Renal cortical epithelial cell (primary cell): ENCODE measurements at regions not wholly inside any gene's neighbourhood (a gene's known extent, or its start where the extent isn't known, plus 50 kb on each side); places are given as distances from the start of the nearest gene placed in this dataset.

Source experiments
- DNase-seq: peaks from one replicate; pipeline ENCODE4 v3.0.0-alpha.2; 2011; ENCODE audit warnings: low read depth

DNA sequence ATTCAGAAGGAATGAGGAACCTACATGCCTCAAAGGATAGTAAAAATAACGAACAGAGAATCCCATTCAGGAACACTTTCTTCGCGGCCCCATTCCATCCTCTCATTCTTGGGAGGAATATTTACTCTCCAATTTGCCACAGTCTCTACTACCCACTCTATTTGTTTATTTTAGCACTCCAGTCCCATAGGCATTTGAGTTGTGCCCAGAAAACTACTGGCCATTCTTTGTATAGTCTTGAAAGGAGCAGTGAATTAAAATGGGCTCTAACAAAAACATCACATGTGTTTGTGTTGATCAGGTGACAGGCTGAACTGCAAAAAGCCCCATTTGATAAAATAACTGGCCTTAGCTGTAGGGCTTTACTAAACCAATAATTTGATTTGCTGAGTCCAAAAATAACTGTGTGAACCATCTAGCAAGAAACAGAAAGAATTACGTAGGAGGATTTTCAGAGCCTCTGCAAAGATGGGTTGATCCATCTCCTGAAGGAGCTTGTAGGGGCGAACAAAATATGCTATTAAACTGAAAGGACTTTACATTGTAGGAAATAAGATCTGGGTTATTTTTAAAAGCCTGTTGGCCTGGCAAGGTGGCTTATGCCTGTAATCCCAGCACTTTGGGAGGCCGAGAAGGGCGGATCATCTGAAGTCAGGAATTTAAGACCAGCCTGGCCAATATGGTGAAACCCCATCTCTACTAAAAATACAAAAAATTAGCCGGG lies 142.3 kb upstream of the CPNE8 start:
- DNase-seq, result no peak

DNA sequence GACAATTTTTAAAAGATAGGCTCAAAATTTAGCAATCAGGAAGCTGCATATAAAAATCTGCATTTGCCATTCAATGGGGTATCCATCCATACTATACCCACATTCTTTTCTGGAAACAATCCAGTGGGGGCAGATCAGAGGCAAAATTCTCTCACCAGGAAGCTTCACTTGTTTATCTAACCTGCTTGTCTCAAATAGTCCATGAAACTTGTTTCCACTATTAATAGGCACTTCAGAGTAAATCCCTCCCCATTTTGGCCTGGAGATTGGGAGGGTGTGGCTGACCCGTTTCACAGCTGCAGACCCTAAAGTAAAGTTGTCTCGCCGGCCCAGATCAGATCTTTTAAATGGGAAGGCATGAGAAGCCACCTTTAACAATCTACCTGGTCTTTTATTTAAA lies 139.4 kb upstream of the CPNE8 start:
- no peak for DNase-seq

DNA sequence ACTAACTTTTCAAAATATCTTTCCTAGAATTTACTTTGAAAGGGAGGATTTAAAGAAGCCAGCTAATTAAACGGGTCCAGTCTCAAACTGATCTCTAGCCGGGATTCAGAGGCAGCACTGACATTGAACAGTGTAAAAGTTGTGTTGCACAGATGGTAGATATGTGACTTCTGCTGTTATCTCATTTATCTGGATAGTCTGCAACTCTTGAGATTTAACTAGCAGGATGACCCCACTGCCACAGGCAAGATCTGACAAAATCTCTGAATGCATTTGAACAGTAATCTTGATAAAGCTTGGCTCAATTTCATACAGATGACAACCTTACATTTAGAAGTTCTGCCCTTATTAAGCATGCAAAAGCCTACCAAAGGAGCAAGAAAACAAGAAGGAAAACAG lies 138.0 kb upstream of the CPNE8 start:
- DNase-seq, result no peak

DNA sequence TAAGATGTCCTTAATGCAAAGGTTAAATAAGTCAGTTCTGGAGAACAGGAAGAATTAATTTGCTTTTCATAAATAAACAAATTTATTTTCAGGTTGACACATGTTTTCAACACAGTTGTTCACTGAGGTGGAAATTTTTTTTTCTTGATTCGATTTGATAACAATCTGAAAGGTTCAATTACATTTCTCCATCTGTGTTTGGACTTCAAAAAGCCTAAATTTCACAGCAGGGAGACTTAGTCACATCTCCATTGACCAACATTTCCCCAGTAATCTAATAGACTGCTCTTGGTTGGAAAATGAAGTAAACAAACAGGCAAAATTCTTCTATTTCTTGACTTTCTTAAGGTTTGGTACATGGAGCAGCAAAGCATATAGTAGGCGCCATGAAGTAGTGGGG lies 134.9 kb upstream of the CPNE8 start:
- no peak for DNase-seq

- no peak for DNase-seq
Measured at GRCh38 chr12:39037115-39037514, 131.7 kb upstream of the CPNE8 start.

DNA sequence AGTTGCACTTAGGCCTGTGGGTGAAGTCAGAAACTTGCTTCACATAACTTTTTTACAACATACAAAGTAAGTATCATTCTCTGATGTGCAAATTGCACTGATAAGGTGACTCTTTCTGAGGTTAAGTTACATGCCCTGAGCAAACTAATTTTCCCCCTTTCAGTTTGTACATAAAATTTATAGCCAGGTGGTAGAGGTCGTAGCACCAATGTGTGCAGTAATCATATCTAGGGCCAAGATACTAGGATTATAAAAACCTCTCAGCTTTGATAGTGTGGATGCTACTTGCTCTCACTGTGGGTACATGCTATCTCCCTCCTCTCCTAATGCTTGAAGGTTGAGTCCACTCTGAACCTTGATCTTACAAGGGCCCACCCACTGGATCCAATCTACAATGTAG lies 130.7 kb upstream of the CPNE8 start:
- no peak for DNase-seq

GRCh38 chr12:39033782-39034181 lies 128.4 kb upstream of the CPNE8 start:
- no peak for DNase-seq

DNA sequence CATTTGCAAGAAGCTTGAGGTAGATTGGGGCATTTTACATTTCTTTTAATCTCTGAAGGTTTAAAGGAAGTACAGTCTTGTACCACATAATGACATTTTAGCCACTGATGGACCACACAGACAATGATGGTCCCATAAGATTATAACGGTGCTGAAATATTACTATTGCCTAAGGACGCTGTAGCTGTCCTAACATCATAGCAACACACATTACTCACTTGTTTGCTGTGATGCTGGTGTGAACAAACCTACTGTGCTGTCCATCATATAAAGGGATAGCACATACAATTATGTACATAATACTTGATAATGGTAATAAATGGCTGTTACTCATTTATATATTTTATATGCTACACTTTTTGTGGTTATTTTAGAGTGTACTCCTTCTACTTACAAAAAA lies 127.1 kb upstream of the CPNE8 start:
- DNase-seq, result no peak

DNA sequence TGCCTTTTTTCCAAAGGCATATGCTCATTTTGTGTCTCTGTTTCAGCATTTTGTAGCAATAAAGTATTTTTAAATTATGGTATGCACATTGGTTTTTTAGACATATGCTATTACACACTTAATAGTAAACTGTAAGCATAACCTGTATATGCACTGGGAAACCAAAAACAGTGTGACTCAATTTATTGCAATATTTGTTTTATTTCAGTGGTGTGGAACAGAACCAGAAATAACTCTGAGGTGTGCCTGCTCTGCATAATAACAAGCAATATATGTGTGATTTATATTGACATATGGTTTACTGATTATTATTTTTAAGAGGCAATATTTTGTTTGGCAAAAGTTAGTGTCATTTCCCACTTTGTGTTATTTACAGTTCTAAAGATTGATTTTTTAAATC lies 126.6 kb upstream of the CPNE8 start:
- no peak for DNase-seq

DNA sequence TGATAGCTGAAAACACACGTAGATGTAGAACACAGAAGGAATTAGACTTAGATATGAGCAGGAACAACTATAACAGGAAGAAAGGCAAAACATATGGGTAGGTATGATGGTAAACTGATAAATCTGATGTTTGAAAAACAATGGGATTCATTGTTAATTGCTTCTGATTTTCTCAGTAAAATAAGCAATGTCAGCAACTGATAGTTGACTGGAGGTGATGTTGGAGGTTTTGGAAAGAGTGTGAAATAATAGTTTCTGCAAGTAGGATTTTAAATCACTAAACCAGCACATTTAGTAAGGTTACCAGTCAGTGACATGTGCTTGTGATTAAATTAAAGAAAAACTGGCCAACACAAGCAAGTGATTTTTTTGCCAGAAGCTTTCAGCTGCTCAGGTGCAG lies 123.0 kb upstream of the CPNE8 start:
- no peak for DNase-seq

DNA sequence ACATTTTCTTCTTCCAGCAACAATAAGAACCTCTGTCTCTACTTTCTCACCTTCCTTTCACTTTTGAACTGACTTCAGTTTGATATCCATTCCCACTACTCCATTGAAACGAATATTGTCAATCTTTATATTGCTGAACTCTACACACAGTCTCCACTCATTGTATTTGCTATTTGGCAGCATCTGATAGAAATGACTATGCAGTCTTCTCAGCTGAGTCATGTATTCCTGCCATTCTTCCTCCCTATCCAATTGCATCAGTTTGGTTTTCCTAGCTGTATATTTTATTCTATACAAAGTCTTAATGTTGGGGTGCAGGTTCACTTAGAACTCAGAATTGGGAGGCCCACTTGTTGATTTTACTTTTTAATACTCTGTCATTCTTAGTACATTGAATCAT lies 107.5 kb upstream of the CPNE8 start:
- DNase-seq, result peak; percentile 61

DNA sequence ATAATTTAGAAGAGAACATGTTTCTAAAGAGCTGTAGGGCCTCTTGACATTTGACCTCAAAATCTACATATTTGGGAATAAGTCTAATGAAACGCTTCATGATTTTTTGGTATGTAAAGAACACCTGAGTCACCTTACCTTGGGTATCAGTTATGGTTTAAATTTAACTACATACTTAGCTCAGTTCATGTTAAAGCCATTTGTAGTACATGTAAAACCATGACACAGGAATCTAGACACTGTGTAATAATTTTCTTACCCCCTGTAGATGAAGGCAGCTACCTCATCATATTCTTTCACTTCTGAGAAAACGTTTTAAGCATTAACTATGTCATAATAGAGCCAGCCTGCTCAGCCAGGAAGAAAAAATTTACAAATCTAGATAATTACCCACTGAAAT lies 105.8 kb upstream of the CPNE8 start:
- DNase-seq, result peak; percentile 69

- DNase-seq, result peak; percentile 41
Measured at GRCh38 chr12:39010406-39010805, 105.0 kb upstream of the CPNE8 start.

DNA sequence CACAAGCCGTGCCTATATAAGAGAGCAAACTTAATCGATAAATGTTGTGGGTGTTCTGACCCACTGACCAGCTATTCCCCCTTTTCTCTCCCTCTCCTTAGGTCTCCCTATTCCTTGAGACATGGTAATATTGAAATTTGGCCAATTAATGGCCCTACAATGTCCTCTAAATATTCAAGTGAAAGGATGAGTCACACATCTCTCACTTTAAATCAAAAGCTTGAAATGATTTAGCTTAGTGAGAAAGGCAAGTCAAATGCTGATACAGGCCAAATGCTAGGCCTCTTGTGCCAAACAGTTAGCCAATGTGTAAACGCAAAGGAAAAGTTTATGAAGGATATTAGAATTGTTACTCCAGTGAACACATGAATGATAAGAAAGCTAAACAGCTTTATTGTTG lies 102.2 kb upstream of the CPNE8 start:
- peak; percentile 42 for DNase-seq

DNA sequence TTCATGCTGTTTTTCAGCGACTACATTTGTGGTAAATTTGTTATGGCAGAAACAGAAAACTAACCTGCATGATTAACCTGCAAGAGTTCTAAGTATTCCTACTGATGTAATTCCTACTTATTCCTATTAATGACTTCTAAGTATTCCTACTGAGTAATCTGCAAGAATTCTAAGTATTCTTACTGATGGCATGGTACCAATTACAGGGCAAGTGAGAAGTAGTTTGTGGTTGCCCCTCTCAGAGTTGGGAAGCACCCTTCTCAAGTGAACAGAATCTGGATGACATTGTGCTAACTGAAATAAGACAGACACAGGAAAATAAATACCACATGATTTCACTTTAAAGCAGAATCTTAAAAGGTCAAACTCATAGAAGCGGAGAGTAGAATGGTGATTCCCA lies 100.9 kb upstream of the CPNE8 start:
- peak; percentile 95 for DNase-seq

DNA sequence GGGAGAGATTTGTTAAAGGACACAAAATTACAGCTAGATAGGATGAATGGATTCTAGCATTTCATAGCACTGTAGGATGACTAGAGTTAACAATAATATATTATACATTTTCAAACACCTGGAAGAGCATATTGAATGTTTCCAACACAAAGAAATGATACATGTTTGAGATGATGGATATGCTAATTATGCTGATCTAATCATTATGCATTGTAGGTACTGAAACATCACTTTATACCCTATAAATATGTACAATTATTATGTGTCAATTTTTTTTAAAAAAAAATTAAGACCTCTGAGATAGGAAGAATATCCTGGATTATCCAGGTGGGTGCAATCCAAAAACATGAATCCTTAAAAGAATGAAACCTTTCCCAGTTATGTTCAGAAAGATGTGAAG lies 100.3 kb upstream of the CPNE8 start:
- DNase-seq, result no peak

DNA sequence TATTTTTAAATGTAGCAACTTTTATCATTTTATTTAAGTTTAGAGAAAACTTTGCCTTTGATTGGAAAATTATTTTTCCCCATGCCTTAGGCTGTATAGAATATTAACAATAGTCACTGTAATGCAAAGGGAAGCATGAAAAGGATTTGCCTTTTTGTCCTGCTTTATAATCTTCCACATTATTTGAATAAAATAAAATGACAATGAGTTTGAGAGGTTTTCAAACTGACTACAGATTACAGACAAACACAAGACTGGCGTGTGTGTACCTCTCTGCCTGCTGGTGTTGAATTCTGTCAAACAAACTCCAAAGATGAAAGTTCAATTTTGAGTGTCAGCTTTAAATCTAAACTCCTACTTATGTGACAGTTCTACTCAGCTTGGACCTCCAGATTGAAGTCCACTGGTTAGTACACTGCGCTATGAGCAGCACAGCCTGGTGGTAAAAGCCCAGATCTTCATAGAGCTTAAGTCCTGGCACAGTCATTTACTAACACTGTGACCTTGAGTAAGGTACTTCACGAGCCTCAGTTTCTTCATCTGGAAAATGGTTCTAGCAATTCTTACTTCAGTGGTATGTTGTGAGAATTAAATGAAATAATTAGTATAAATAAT lies 98.3 kb upstream of the CPNE8 start:
- DNase-seq, result no peak

DNA sequence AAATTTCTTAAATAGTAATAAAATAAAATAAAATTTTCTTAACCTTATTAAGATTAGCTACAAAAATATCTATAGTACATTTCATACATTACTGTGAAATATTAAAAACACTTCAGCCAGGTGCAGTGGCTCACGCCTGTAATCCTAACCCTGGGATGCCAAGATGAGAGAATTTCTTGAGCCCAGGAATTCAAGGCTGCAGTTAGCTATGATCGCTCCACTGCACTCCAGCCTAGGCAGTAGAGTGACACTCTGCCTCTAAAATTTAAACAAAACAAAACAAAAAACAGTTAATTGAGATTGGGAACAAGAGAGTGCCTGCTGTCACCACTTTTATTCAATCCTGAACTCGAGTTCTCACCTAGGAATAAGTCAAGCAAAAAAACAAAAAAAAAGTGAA lies 95.0 kb upstream of the CPNE8 start:
- DNase-seq, result no peak

- DNase-seq, result peak; percentile 73
Measured at GRCh38 chr12:38998887-38999482, 93.6 kb upstream of the CPNE8 start.

- no peak for DNase-seq
Measured at GRCh38 chr12:38995249-38995648, 89.9 kb upstream of the CPNE8 start.

- DNase-seq, result no peak
Measured at GRCh38 chr12:38985961-38986360, 80.6 kb upstream of the CPNE8 start.

GRCh38 chr12:38984388-38984787 lies 79.0 kb upstream of the CPNE8 start:
- DNase-seq, result no peak

GRCh38 chr12:38983117-38983571 lies 77.8 kb upstream of the CPNE8 start:
- no peak for DNase-seq
